GM23338 (cell line): ENCODE measurements at regions not wholly inside any gene's neighbourhood (a gene's known extent, or its start where the extent isn't known, plus 50 kb on each side); places are given as distances from the start of the nearest gene placed in this dataset. TPM values are rescaled to one million over a fixed set of nuclear protein-coding genes. Genes with fewer than 3 reads are reported as not detected.

Experiments
- small RNA-seq: library from RNA; depleted of rRNA; stranded (forward); fragments of <200 nt; gene quantifications from one replicate; pipeline ENCODE3, GENCODE V24; 2014; ENCODE audit warnings: low replicate concordance

Small RNAs in the stretch of these regions (small RNA-seq; reads per million reads assigned to genes)
- not detected for gene AC019129.1
